ENCODE measurements at regions not wholly inside any gene's neighbourhood (a gene's known extent, or its start where the extent isn't known, plus 50 kb on each side); places are given as distances from the start of the nearest gene placed in this dataset.

- TF ChIP-seq, protein P1, sequence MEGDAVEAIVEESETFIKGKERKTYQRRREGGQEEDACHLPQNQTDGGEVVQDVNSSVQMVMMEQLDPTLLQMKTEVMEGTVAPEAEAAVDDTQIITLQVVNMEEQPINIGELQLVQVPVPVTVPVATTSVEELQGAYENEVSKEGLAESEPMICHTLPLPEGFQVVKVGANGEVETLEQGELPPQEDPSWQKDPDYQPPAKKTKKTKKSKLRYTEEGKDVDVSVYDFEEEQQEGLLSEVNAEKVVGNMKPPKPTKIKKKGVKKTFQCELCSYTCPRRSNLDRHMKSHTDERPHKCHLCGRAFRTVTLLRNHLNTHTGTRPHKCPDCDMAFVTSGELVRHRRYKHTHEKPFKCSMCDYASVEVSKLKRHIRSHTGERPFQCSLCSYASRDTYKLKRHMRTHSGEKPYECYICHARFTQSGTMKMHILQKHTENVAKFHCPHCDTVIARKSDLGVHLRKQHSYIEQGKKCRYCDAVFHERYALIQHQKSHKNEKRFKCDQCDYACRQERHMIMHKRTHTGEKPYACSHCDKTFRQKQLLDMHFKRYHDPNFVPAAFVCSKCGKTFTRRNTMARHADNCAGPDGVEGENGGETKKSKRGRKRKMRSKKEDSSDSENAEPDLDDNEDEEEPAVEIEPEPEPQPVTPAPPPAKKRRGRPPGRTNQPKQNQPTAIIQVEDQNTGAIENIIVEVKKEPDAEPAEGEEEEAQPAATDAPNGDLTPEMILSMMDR (conservative IDR thresholded peaks at IDR 0.05; ENCODE audit: low read length): no peak
- H3K4me3 ChIP-seq (ENCODE audit: low read length): no peak overlapping the region
Observed at GRCh38 chr9:129513856-129514496, 106.9 kb downstream of the C9orf50 start.

GRCh38 chr9:129513282-129513681, 107.6 kb downstream of the C9orf50 start:
- DNase-seq (ENCODE audit: low read depth): no peak
- TF ChIP-seq, protein P1 (conservative IDR thresholded peaks at IDR 0.05; ENCODE audit: low read length): no peak
- no peak overlapping the region for H3K4me3 ChIP-seq (ENCODE audit: low read length)

More at GRCh38 chr9:129513856-129514496, 106.9 kb downstream of the C9orf50 start:
- no peak for DNase-seq (ENCODE audit: low read depth)

DNA sequence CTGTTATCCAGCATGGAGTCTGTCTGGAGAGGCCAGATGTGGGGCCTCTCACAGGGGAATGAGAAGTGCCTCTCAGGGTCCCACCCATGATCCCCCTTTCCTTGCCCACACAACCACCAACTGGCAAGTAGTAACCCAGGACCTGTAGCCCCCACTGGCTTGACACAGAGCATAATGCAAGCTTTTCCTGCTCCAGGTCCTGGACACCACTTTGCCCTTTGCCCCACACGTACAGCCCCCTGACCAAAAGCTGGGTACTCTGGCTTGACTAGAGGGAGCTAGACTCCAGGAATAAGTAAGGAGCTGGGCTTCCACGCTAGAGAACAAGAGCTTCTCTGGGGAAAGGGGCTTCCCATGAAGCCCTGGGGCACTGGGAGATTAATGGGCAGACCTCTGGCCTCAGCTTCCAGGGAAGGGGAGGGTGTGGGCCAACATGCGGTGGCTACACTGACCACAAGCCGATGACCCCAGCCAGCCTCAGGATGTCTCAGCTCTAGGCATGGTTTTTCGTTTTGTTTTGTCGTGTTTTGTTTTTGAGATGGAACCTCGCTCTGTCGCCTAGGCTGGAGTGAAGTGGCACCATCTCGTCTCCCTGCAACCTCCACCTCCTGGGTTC, 109.5 kb downstream of the C9orf50 start:
- no peak for DNase-seq (ENCODE audit: low read depth)
- TF ChIP-seq, protein P1 (conservative IDR thresholded peaks at IDR 0.05; ENCODE audit: low read length): no peak
- H3K4me3 ChIP-seq (ENCODE audit: low read length): no peak overlapping the region

DNA sequence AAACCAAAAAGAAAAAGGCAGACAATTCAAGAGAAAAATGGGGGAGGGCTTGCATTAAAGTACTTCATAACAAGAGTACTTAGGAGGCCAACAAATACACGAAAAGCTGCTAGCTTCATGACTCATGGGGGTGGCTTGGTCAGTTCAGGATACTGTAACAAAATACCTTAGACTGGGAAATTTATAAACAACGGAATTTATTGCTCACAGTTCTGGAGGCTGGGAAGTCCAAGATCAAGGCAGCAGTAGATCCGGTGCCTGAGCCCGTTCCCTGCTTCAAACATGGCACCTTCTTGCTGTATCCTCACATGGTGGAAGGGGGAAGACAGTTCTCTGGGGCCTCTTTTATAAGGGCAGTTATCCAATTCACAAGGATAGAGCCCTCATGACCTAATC, 111.4 kb downstream of the C9orf50 start:
- no peak overlapping the region for H3K4me3 ChIP-seq (ENCODE audit: low read length)
- TF ChIP-seq, protein P1 (conservative IDR thresholded peaks at IDR 0.05; ENCODE audit: low read length): no peak
- DNase-seq (ENCODE audit: low read depth): peak; percentile 79

- TF ChIP-seq, protein P1 (conservative IDR thresholded peaks at IDR 0.05; ENCODE audit: low read length): no peak
- DNase-seq (ENCODE audit: low read depth): no peak
- no peak overlapping the region for H3K4me3 ChIP-seq (ENCODE audit: low read length)
Observed at GRCh38 chr9:129507805-129508204, 113.1 kb downstream of the C9orf50 start.

DNA sequence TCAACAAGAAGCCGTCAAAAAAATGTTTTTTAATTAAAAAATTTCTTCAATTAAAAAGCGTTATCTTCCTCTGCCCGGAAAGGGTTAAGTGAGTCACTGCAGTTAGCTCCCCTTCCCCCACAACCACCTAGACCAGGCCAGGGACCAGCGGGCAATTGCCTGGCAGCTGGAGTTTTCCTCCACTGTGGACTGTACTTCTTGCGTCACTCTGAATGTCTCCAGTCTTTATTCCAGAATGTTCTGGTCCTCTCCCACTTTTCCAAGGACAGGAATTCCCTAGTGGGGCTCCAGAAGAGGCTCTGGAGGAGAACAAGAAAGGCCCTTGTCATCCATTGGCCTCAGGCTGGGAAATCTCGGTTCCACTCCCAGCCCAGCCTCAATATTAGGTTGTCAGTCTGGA, 114.0 kb downstream of the C9orf50 start:
- peak; percentile 57 for DNase-seq (ENCODE audit: low read depth)
- TF ChIP-seq, protein P1 (conservative IDR thresholded peaks at IDR 0.05; ENCODE audit: low read length): no peak

GRCh38 chr9:129506041-129506440, 114.9 kb downstream of the C9orf50 start:
- TF ChIP-seq, protein P1 (conservative IDR thresholded peaks at IDR 0.05; ENCODE audit: low read length): no peak
- no peak for DNase-seq (ENCODE audit: low read depth)
- no peak overlapping the region for H3K4me3 ChIP-seq (ENCODE audit: low read length)

More for the DNA sequence above, 114.0 kb downstream of the C9orf50 start:
- H3K4me3 ChIP-seq (ENCODE audit: low read length): no peak overlapping the region
